ENCODE measurements at regions not wholly inside any gene's neighbourhood (a gene's known extent, or its start where the extent isn't known, plus 50 kb on each side); places are given as distances from the start of the nearest gene placed in this dataset.

GRCh38 chr14:34344318-34344717, 117.7 kb downstream of the SPTSSA start:
- TF ChIP-seq FOS (IDR thresholded peaks at IDR 0.05; ENCODE audit: borderline replicate concordance, insufficient read depth, low read length), result no peak
- no peak for TF ChIP-seq MYC (IDR thresholded peaks at IDR 0.05; ENCODE audit: low read depth, low read length)
- TF ChIP-seq MAX (IDR thresholded peaks at IDR 0.05; ENCODE audit: insufficient read depth, insufficient read length), result no peak
- no peak for TF ChIP-seq CTCF (IDR thresholded peaks at IDR 0.05; ENCODE audit: extremely low read depth in 1 of 2, insufficient read depth in 1 of 2, low read depth in 1 of 2, low read length in 2 of 2)
- no peak for TF ChIP-seq POLR2AphosphoS5 (IDR thresholded peaks at IDR 0.05; ENCODE audit: insufficient read depth, low read depth, low read length)
- TF ChIP-seq JUN (IDR thresholded peaks at IDR 0.05; ENCODE audit: borderline replicate concordance, insufficient read depth, insufficient read length, low read depth), result no peak
- TF ChIP-seq POLR2A (IDR thresholded peaks at IDR 0.05; ENCODE audit: low read depth, low read length), result no peak
- TF ChIP-seq GATA2 (IDR thresholded peaks at IDR 0.05; ENCODE audit: insufficient read depth, insufficient read length, low read depth, low read length), result no peak
- no peak for TF ChIP-seq EZH2 (IDR thresholded peaks at IDR 0.05; ENCODE audit: borderline replicate concordance, low read depth, low read length, severe bottlenecking)
- ChIA-PET POLR2A (no interaction called here), CTCF (interaction anchor here (1.2 to 2.6 kb wide), 4 partner anchors 8 to 65 kb away, joined by 3 to 15 read pairs (median 6); no protein-coding TSS in a partner anchor)
- Histone ChIP-seq H3K9ac (replicated peaks; ENCODE audit: extremely low read depth, insufficient read depth, low read length) (no peak overlapping the region), H3K4me3 (replicated peaks in 1 of 3; ENCODE audit: insufficient read depth in 1 of 3, low read depth in 1 of 3, low read length in 3 of 3) (no peak overlapping the region), H3K36me3 (ENCODE audit: control insufficient read depth in 2 of 2, extremely low read depth in 1 of 2, insufficient read depth in 2 of 2, low read length in 2 of 2) (no peaks in the 10 kb centered on the region), H3K27ac (ENCODE audit: insufficient read depth, low read depth, low read length) (no peak overlapping the region), H2AFZ (ENCODE audit: low read depth, low read length) (no peak overlapping the region), H3K9me1 (replicated peaks; ENCODE audit: control insufficient read depth, extremely low read depth, insufficient read depth, low read length) (no peaks in the 10 kb centered on the region), H3K27me3 (ENCODE audit: control insufficient read depth in 2 of 2, insufficient read depth in 2 of 2, low read length in 2 of 2) (no peaks in the 10 kb centered on the region), H3K4me1 (ENCODE audit: control insufficient read depth, extremely low read depth, insufficient read depth, low read length) (no peaks in the 10 kb centered on the region), H3K79me2 (ENCODE audit: control insufficient read depth, insufficient read depth, low read length) (no peaks in the 10 kb centered on the region), H3K9me3 (replicated peaks; ENCODE audit: control insufficient read depth, insufficient read depth, low read length) (no peaks in the 10 kb centered on the region), H3K4me2 (ENCODE audit: insufficient read depth, low read length) (no peak overlapping the region), H4K20me1 (replicated peaks; ENCODE audit: control insufficient read depth, extremely low read depth, insufficient read depth, low read length) (no peaks in the 10 kb centered on the region)
- intact Hi-C loops (cut with micrococcal nuclease) (no loop called here), dilution Hi-C loops (cut with MboI; ENCODE audit: extremely low pct_ligation_motif_present, low sequenced_read_pairs) (no loop called here)
- DNase-seq (ENCODE audit: low read depth, low spot score), result no peak
- FAIRE-seq, result no peak
- no TSS peak for BruUV-seq (replicated peaks)

Data from endothelial cell of umbilical vein (primary cell).